Neural progenitor cell (in vitro differentiated cells): ENCODE measurements at regions not wholly inside any gene's neighbourhood (a gene's known extent, or its start where the extent isn't known, plus 50 kb on each side); places are given as distances from the start of the nearest gene placed in this dataset.

ENCODE experiments used
- DNase-seq: peaks from one replicate; pipeline ENCODE4 v3.0.0-alpha.2; 2016; ENCODE audit warnings: low spot score
- H2AFZ ChIP-seq: fragments of 200-600 bp; sonication (generic); replicated peaks from 2 replicates; pipeline ENCODE4 v1.6.1; 2016; ENCODE audit warnings: antibody characterized with exemption
- H3F3A ChIP-seq: fragments of 200-600 bp; sonication (generic); 2 replicates; pipeline ENCODE4 v1.6.1; 2016; ENCODE audit warnings: antibody characterized with exemption, low read depth
- H3K27ac ChIP-seq: fragments of 200-600 bp; sonication (generic); 2 replicates; pipeline ENCODE4 v1.5.1; 2016; ENCODE audit warnings: mild to moderate bottlenecking
- H3K27me3 ChIP-seq: fragments of 200-600 bp; sonication (generic); 2 replicates; pipeline ENCODE4 v1.6.1; 2016; ENCODE audit warnings: mild to moderate bottlenecking, moderate library complexity
- H3K36me3 ChIP-seq: fragments of 200-600 bp; sonication (generic); 2 replicates; pipeline ENCODE4 v1.5.1; 2016
- H3K4me1 ChIP-seq: fragments of 200-600 bp; sonication (generic); 2 replicates; pipeline ENCODE4 v1.6.1; 2016; ENCODE audit warnings: mixed run types
- H3K4me2 ChIP-seq: fragments of 200-600 bp; sonication (generic); 2 replicates; pipeline ENCODE4 v1.6.1; 2016
- H3K4me3 ChIP-seq: fragments of 200-600 bp; sonication (generic); 2 replicates; pipeline ENCODE4 v1.5.1; 2016
- H3K79me2 ChIP-seq: fragments of 200-600 bp; sonication (generic); 2 replicates; pipeline ENCODE4 v1.6.1; 2016; ENCODE audit warnings: low read depth
- H3K9ac ChIP-seq: fragments of 200-600 bp; sonication (generic); 2 replicates; pipeline ENCODE4 v1.6.1; 2016
- H3K9me3 ChIP-seq: fragments of 200-600 bp; sonication (generic); 2 replicates; pipeline ENCODE4 v1.5.1; 2016; ENCODE audit warnings: low read depth
- H4K20me1 ChIP-seq: fragments of 200-600 bp; sonication (generic); 2 replicates; pipeline ENCODE4 v1.6.1; 2016; ENCODE audit warnings: low read depth
- H3K27ac Mint-ChIP-seq: 3 replicates; pipeline ENCODE4 v1.8.0; 2021; ENCODE audit warnings: mixed read lengths
- H3K27me3 Mint-ChIP-seq: 2 replicates; pipeline ENCODE4 v1.8.0; 2022; ENCODE audit warnings: low read depth, mild to moderate bottlenecking, inconsistent platforms, moderate library complexity, mixed read lengths; ENCODE audit not compliant: insufficient read depth
- H3K36me3 Mint-ChIP-seq: 3 replicates; pipeline ENCODE4 v1.8.0; 2021; ENCODE audit warnings: mixed read lengths
- H3K4me1 Mint-ChIP-seq: 3 replicates; pipeline ENCODE4 v1.8.0; 2021; ENCODE audit warnings: mixed read lengths
- H3K4me3 Mint-ChIP-seq: 3 replicates; pipeline ENCODE4 v1.8.0; 2021; ENCODE audit warnings: mild to moderate bottlenecking, moderate library complexity, mixed read lengths
- H3K9me3 Mint-ChIP-seq: 3 replicates; pipeline ENCODE4 v1.8.0; 2020; ENCODE audit warnings: mixed read lengths
- EZH2 ChIP-seq: fragments of 200-600 bp; sonication (generic); IDR thresholded peaks from 2 replicates; pipeline ENCODE4 v1.6.1; 2017; ENCODE audit warnings: antibody characterized with exemption, mild to moderate bottlenecking, moderate library complexity
- EZH2phosphoT487 ChIP-seq: fragments of 200-600 bp; sonication (generic); IDR thresholded peaks from 2 replicates; pipeline ENCODE4 v1.6.1; 2017; ENCODE audit warnings: antibody characterized with exemption
- TF ChIP-seq, protein P1 (sequence below): fragments of 200-600 bp; sonication (generic); IDR thresholded peaks from 2 replicates; pipeline ENCODE4 v1.5.1; 2017; ENCODE audit warnings: antibody characterized with exemption, mild to moderate bottlenecking

GRCh38 chr20:3323398-3323797 lies 84.1 kb downstream of the DNAAF9 start:
- H3K9me3 ChIP-seq, result no peaks in the 10 kb centered on the region
- Mint-ChIP-seq H3K36me3 (peaks cover 11% of the 10 kb centered on the region), H3K4me3 (no peak overlapping the region), H3K27me3 (no peaks in the 10 kb centered on the region), H3K27ac (peak overlapping the region; percentile 17), H3K4me1 (no peaks in the 10 kb centered on the region), H3K9me3 (no peaks in the 10 kb centered on the region)
- no peak for TF ChIP-seq EZH2phosphoT487
- no peak for TF ChIP-seq EZH2
- TF ChIP-seq, protein P1, sequence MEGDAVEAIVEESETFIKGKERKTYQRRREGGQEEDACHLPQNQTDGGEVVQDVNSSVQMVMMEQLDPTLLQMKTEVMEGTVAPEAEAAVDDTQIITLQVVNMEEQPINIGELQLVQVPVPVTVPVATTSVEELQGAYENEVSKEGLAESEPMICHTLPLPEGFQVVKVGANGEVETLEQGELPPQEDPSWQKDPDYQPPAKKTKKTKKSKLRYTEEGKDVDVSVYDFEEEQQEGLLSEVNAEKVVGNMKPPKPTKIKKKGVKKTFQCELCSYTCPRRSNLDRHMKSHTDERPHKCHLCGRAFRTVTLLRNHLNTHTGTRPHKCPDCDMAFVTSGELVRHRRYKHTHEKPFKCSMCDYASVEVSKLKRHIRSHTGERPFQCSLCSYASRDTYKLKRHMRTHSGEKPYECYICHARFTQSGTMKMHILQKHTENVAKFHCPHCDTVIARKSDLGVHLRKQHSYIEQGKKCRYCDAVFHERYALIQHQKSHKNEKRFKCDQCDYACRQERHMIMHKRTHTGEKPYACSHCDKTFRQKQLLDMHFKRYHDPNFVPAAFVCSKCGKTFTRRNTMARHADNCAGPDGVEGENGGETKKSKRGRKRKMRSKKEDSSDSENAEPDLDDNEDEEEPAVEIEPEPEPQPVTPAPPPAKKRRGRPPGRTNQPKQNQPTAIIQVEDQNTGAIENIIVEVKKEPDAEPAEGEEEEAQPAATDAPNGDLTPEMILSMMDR, result no peak
- H3K79me2 ChIP-seq, result no peaks in the 10 kb centered on the region
- no peaks in the 10 kb centered on the region for H4K20me1 ChIP-seq
- no peaks in the 10 kb centered on the region for H3F3A ChIP-seq
- no peak for DNase-seq
- no peak overlapping the region for H3K27ac ChIP-seq
- no peak overlapping the region for H3K4me3 ChIP-seq
- H3K4me2 ChIP-seq, result no peak overlapping the region
- no peak overlapping the region for H3K9ac ChIP-seq
- no peaks in the 10 kb centered on the region for H3K4me1 ChIP-seq
- no peak overlapping the region for H2AFZ ChIP-seq
- H3K27me3 ChIP-seq, result no peaks in the 10 kb centered on the region
- no peaks in the 10 kb centered on the region for H3K36me3 ChIP-seq

DNA sequence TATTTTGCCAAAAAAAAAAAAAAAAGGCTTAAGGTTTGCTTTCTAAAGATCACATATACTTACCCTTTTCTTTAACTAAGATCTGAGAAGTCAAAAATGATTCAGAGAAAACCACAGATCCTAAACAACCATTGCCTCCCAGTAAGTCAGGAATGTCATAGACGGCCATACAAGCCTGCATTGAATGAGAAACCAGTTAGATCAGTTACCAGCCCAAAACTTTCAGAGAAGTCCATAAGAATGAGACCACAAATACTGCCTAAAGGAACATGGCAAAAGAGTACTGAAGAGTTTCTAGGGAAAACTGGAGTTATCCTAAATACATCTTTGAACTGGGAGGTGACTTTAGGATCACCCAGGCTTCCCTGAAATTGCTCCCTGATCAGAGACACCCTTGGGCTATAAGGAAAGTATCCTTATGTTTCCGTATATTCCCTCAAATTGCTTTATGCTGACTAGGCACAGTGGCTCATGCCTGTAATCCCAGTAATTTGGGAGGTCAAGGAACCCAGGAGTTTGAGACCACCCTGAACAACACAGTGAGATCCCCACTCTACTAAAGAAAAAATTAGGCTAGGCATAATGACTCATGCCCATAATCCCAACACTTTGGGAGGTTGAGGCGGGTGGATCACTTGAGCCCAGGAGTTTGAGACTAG lies 79.4 kb upstream of the SLC4A11 start:
- H3K4me1 ChIP-seq, result no peaks in the 10 kb centered on the region
- no peaks in the 10 kb centered on the region for H3K27me3 ChIP-seq
- TF ChIP-seq, protein P1, result no peak
- TF ChIP-seq EZH2phosphoT487, result no peak
- TF ChIP-seq EZH2, result no peak
- H3K4me2 ChIP-seq, result no peak overlapping the region
- no peak overlapping the region for H3K4me3 Mint-ChIP-seq
- H3K4me3 ChIP-seq, result no peak overlapping the region
- H4K20me1 ChIP-seq, result no peaks in the 10 kb centered on the region
- H3K9me3 ChIP-seq, result no peaks in the 10 kb centered on the region
- H3F3A ChIP-seq, result no peaks in the 10 kb centered on the region
- no peak overlapping the region for H2AFZ ChIP-seq
- H3K27me3 Mint-ChIP-seq, result no peaks in the 10 kb centered on the region
- H3K27ac ChIP-seq, result no peak overlapping the region
- no peak overlapping the region for H3K27ac Mint-ChIP-seq
- H3K9ac ChIP-seq, result no peak overlapping the region
- H3K36me3 ChIP-seq, result no peaks in the 10 kb centered on the region
- H3K4me1 Mint-ChIP-seq, result peaks cover 6% of the 10 kb centered on the region
- no peaks in the 10 kb centered on the region for H3K79me2 ChIP-seq
- peaks cover 24% of the 10 kb centered on the region for H3K36me3 Mint-ChIP-seq
- DNase-seq, result no peak
- no peaks in the 10 kb centered on the region for H3K9me3 Mint-ChIP-seq

- H3K79me2 ChIP-seq, result no peaks in the 10 kb centered on the region
- H3K4me3 Mint-ChIP-seq, result no peak overlapping the region
- H3K36me3 ChIP-seq, result no peaks in the 10 kb centered on the region
- H3K4me1 ChIP-seq, result no peaks in the 10 kb centered on the region
- no peak overlapping the region for H3K27ac ChIP-seq
- no peak overlapping the region for H3K4me3 ChIP-seq
- H3K27ac Mint-ChIP-seq, result no peak overlapping the region
- H3K9ac ChIP-seq, result no peak overlapping the region
- H2AFZ ChIP-seq, result no peak overlapping the region
- H3K9me3 ChIP-seq, result no peaks in the 10 kb centered on the region
- peaks cover 6% of the 10 kb centered on the region for H3K4me1 Mint-ChIP-seq
- no peaks in the 10 kb centered on the region for H4K20me1 ChIP-seq
- no peak for DNase-seq
- peaks cover 28% of the 10 kb centered on the region for H3K36me3 Mint-ChIP-seq
- H3K27me3 Mint-ChIP-seq, result no peaks in the 10 kb centered on the region
- H3K9me3 Mint-ChIP-seq, result no peaks in the 10 kb centered on the region
- H3F3A ChIP-seq, result no peaks in the 10 kb centered on the region
- no peak overlapping the region for H3K4me2 ChIP-seq
- TF ChIP-seq EZH2phosphoT487, result no peak
- TF ChIP-seq EZH2, result no peak
- TF ChIP-seq, protein P1, result no peak
- no peaks in the 10 kb centered on the region for H3K27me3 ChIP-seq
These were observed 77.1 kb upstream of the SLC4A11 start for GRCh38 chr20:3316136-3316535.
